Peyer's patch (tissue), 4 donors: ENCODE measurements at regions not wholly inside any gene's neighbourhood (a gene's known extent, or its start where the extent isn't known, plus 50 kb on each side); places are given as distances from the start of the nearest gene placed in this dataset.

Experiments
- DNase-seq, 3 donors: peaks; one replicate each; pipeline ENCODE4 v3.0.0-alpha.2; 2017 to 2019
- H3K27ac ChIP-seq, 4 donors: fragments of 200-600 bp; sonication (generic); one replicate each; pipeline ENCODE4 v1.5.1; 2016 to 2019
- H3K27me3 ChIP-seq, 2 donors: fragments of 200-600 bp; sonication (generic); one replicate each; pipeline ENCODE4 v1.5.1; 2019
- H3K36me3 ChIP-seq, 3 donors: fragments of 200-600 bp; sonication (generic); one replicate each; pipeline ENCODE4 v1.5.1; 2016 to 2019
- H3K4me1 ChIP-seq, 4 donors: fragments of 200-600 bp; sonication (generic); one replicate each; pipeline ENCODE4 v1.5.1; 2016 to 2019
- H3K4me3 ChIP-seq, 4 donors: fragments of 200-600 bp; sonication (generic); 1 replicate in 3 of 4; 2 replicates in 1 of 4; pipeline ENCODE4 v1.5.1; 2016 to 2019; ENCODE audit warnings: mild to moderate bottlenecking in 1 of 4
- H3K9me3 ChIP-seq, 4 donors: fragments of 200-600 bp; sonication (generic); one replicate each; pipeline ENCODE4 v1.5.1; 2016 to 2019; ENCODE audit warnings: mild to moderate bottlenecking in 1 of 4
- CTCF ChIP-seq, 6 experiments: fragments of 450-650 bp in 4 of 6; fragments of 200-600 bp in 2 of 6; sonication (generic) in 1 of 6; IDR thresholded peaks; one replicate each; pipeline ENCODE4 v1.5.1; 2017 to 2019; ENCODE audit warnings: antibody characterized with exemption in 6 of 6, mild to moderate bottlenecking in 3 of 6, moderate library complexity in 1 of 6
- POLR2A ChIP-seq, 2 donors: fragments of 450-650 bp; IDR thresholded peaks; one replicate each; pipeline ENCODE4 v1.5.1; 2017; ENCODE audit warnings: antibody characterized with exemption in 2 of 2, mild to moderate bottlenecking in 2 of 2, moderate library complexity in 2 of 2

DNA sequence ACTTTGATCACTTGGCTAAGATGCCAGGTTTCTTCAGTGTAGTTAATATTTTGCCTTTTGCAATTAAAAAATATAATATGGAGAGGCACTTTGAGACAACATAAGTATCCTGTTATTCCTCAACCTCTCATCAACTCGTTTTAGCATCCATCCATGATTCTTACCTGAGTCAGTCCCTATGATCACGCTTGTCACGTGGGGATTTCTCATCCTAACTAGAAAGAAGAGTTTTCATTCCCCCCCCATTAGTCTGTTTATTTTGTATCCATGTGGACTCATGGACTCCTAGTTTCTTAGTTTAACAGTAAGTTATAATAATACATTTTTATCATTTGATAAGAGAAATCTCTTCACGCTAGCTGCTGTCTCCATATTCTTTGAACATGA, 110.3 kb downstream of the SLC25A47 start:
- Histone ChIP-seq H3K27me3 (no peaks in the 10 kb centered on the region), H3K9me3 (no peaks in the 10 kb centered on the region), H3K36me3 (no peaks in the 10 kb centered on the region), H3K4me1 (peaks cover 0 to 20% (median 0%) of the 10 kb centered on the region in 4 donors), H3K27ac (no peak overlapping the region), H3K4me3 (no peak overlapping the region)
- no peak for DNase-seq
- TF ChIP-seq CTCF (IDR thresholded peaks at IDR 0.05) (no peak), POLR2A (IDR thresholded peaks at IDR 0.05) (no peak)

DNA sequence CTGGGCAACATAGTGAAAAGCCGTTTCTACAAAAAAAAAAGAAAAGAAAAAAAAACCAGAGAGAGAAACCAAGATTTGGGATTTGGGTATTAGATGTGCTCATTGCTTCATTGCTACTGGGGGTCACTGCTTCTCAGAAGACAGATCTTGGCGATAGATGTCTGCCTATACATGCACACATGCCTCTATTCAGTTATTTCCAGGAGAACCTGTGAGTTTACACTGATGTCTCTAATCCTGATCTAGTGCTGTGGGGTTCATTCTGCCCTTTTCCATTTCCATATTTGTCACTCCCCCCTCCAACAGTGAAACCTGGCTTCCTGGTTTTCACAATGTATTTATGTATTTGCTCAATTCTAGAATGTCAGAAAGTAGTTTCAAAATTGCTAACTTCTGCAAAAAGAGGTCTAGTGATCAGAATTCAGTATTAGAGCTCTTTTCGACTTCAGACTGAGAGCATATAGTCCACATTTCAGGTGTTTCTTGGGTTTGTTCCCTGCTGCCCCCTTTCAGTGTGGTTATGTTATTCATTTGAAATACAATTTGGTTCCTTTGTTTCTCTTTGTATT, 111.0 kb downstream of the SLC25A47 start:
- Histone ChIP-seq H3K27me3 (no peaks in the 10 kb centered on the region), H3K36me3 (no peaks in the 10 kb centered on the region), H3K27ac (no peak overlapping the region), H3K4me1 (peaks cover 0 to 19% (median 0%) of the 10 kb centered on the region in 4 donors), H3K9me3 (no peaks in the 10 kb centered on the region), H3K4me3 (no peak overlapping the region)
- no peak for DNase-seq
- no peak for TF ChIP-seq CTCF (IDR thresholded peaks at IDR 0.05)

- DNase-seq, result no peak
- no peak overlapping the region for H3K4me3 ChIP-seq
- no peaks in the 10 kb centered on the region for H3K36me3 ChIP-seq
- no peak for TF ChIP-seq CTCF (IDR thresholded peaks at IDR 0.05)
- TF ChIP-seq POLR2A (IDR thresholded peaks at IDR 0.05), result no peak
- H3K9me3 ChIP-seq, result no peaks in the 10 kb centered on the region
- no peaks in the 10 kb centered on the region for H3K27me3 ChIP-seq
- H3K4me1 ChIP-seq, result peaks cover 0 to 20% (median 0%) of the 10 kb centered on the region in 4 donors
- no peak overlapping the region for H3K27ac ChIP-seq
Observed at GRCh38 chr14:100434911-100435438, 111.8 kb downstream of the SLC25A47 start.

- Histone ChIP-seq H3K4me3 (no peak overlapping the region), H3K27ac (no peak overlapping the region), H3K9me3 (no peaks in the 10 kb centered on the region), H3K27me3 (no peaks in the 10 kb centered on the region), H3K4me1 (peaks cover 0 to 25% (median 0%) of the 10 kb centered on the region in 4 donors), H3K36me3 (no peaks in the 10 kb centered on the region)
- no peak for DNase-seq
- TF ChIP-seq CTCF (IDR thresholded peaks at IDR 0.05) (no peak), POLR2A (IDR thresholded peaks at IDR 0.05) (no peak)
Observed at GRCh38 chr14:100435459-100435858, 112.3 kb downstream of the SLC25A47 start.

DNA sequence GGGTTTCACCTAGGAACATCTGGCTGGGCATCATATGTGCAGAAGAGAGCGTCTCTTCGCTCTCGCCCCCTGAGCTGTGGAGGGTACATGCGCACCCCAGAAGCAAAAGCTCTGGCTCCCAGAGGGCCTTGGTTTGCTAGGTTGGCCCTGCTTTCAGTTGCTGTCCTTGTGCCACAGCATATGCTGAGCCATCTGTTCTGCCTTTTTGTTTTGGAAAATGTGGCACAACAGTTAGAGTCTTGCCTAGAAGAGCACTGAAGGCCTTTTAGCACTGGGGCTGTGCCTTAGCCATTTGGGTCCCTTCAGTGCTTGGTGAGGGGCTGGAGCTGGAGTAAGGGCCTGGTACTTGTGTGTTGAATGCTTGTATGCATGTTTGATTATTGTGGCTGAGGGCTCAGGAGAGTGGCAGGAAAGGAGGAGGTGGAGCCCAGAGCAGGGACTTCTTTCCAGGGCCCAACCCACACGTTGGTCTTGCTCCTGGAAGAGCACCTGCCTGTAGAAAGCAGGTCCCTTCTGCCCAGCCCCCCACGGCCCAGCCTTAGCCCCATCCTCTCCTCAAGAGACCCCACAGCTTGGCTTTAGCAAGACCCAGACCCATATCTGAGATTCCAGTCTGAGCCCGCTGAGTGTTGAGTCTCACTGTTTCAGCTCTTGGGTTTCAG, 113.7 kb downstream of the SLC25A47 start:
- DNase-seq, result no peak
- Histone ChIP-seq H3K4me1 (peaks cover 0 to 34% (median 0%) of the 10 kb centered on the region in 4 donors), H3K27ac (no peak overlapping the region)

More for the DNA sequence above, 113.7 kb downstream of the SLC25A47 start:
- Histone ChIP-seq H3K36me3 (no peaks in the 10 kb centered on the region), H3K4me3 (no peak overlapping the region), H3K9me3 (no peaks in the 10 kb centered on the region), H3K27me3 (no peaks in the 10 kb centered on the region)
- TF ChIP-seq CTCF (IDR thresholded peaks at IDR 0.05) (no peak), POLR2A (IDR thresholded peaks at IDR 0.05) (no peak)
